OCI-LY3 (cell line): ENCODE measurements at regions not wholly inside any gene's neighbourhood (a gene's known extent, or its start where the extent isn't known, plus 50 kb on each side); places are given as distances from the start of the nearest gene placed in this dataset.

Experiments used
- H2AFZ ChIP-seq: fragments of 200-600, 300-600 bp; shearing (Covaris generic); 2 replicates; pipeline ENCODE4 v1.6.0; 2014; ENCODE audit warnings: antibody characterized with exemption, low read depth, low read length
- H3K27ac ChIP-seq: fragments of 200-600, 300-600 bp; sonication (generic); 2 replicates; pipeline ENCODE4 v1.5.1; 2014; ENCODE audit warnings: mild to moderate bottlenecking, low read length, moderate library complexity, mixed read lengths
- H3K27me3 ChIP-seq: fragments of 200-600, 300-600 bp; sonication (generic); 2 replicates; pipeline ENCODE4 v1.6.1; 2014; ENCODE audit warnings: low read depth, low read length, mixed read lengths
- H3K36me3 ChIP-seq: fragments of 200-600, 300-600 bp; sonication (generic); replicated peaks from 2 replicates; pipeline ENCODE3; 2014; ENCODE audit warnings: low read depth, low read length, mixed read lengths
- H3K4me1 ChIP-seq: fragments of 300-600, 200-600 bp; sonication (generic); 2 replicates; pipeline ENCODE4 v1.6.1; 2014; ENCODE audit warnings: low read length, mixed read lengths
- H3K4me2 ChIP-seq: fragments of 200-600, 300-600 bp; sonication (generic); 2 replicates; pipeline ENCODE4 v1.6.1; 2014; ENCODE audit warnings: low read length, mixed read lengths
- H3K4me3 ChIP-seq: fragments of 300-600, 200-600 bp; sonication (generic); 2 replicates; pipeline ENCODE4 v1.5.1; 2014; ENCODE audit warnings: antibody characterized with exemption, mild to moderate bottlenecking, low read length, moderate library complexity
- H3K79me2 ChIP-seq: fragments of 300-600, 200-600 bp; shearing (Covaris generic); 2 replicates; pipeline ENCODE4 v1.6.1; 2014; ENCODE audit warnings: mild to moderate bottlenecking, low read length, mixed read lengths
- H3K9ac ChIP-seq: fragments of 300-600, 200-600 bp; shearing (Covaris generic); 2 replicates; pipeline ENCODE4 v1.6.0; 2014; ENCODE audit warnings: mild to moderate bottlenecking, low read length, moderate library complexity
- H3K9me3 ChIP-seq: fragments of 200-600, 300-600 bp; shearing (Covaris generic); 2 replicates; pipeline ENCODE4 v1.6.1; 2014; ENCODE audit warnings: low read length, mixed read lengths; ENCODE audit not compliant: insufficient read depth
- H4K20me1 ChIP-seq: fragments of 200-600, 300-600 bp; sonication (generic); 2 replicates; pipeline ENCODE4 v1.6.1; 2016; ENCODE audit warnings: low read length, mixed read lengths; ENCODE audit not compliant: insufficient read depth
- CTCF ChIP-seq: fragments of 200-600, 300-600 bp; sonication (generic); IDR thresholded peaks from 2 replicates; pipeline ENCODE4 v1.5.1; 2014; ENCODE audit warnings: antibody characterized with exemption, low read length, low read depth
- EZH2phosphoT487 ChIP-seq: fragments of 200-600 bp; shearing (Covaris generic); IDR thresholded peaks from 2 replicates; pipeline ENCODE4 v1.6.1; 2018; ENCODE audit warnings: antibody characterized with exemption, mixed run types, low read depth

DNA sequence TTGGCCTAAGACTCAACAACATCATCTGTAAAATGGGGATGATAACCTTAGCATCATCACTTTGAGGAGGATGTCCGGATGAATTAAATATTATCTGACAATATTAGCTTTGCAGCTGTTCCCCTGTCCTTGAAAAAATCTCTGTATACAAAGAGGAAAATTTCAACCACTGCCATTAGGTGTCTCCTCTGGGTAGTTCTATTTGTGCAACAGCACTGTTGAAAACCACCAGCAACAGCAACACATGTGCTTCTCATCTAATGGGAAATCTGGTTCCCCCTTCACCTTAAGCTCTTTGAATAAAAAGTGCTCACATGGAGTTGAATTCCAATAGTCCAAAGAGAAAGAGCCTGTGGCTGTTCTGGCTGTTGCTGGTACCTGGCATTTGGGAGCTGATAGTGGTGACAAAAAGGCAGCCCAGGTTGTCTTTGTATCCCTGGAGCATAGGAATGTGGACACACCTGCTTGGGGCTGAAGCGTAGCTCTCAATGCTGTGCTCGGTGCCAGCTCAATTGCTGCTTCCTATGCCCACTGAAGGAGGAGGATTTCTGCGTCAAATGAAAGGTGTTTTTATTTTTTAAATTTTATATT lies 322.1 kb upstream of the MSX2 start:
- Histone ChIP-seq H2AFZ (no peak overlapping the region), H3K4me2 (no peak overlapping the region), H4K20me1 (no peaks in the 10 kb centered on the region), H3K9ac (no peak overlapping the region), H3K27ac (no peak overlapping the region), H3K4me3 (no peak overlapping the region), H3K4me1 (no peaks in the 10 kb centered on the region), H3K79me2 (no peaks in the 10 kb centered on the region), H3K9me3 (no peaks in the 10 kb centered on the region), H3K27me3 (peaks cover 39% of the 10 kb centered on the region; the same call in 1 of the 2 replicates), H3K36me3 (no peaks in the 10 kb centered on the region)
- TF ChIP-seq EZH2phosphoT487 (no peak), CTCF (peak; percentile 10; the same call in 1 of the 2 replicates)

DNA sequence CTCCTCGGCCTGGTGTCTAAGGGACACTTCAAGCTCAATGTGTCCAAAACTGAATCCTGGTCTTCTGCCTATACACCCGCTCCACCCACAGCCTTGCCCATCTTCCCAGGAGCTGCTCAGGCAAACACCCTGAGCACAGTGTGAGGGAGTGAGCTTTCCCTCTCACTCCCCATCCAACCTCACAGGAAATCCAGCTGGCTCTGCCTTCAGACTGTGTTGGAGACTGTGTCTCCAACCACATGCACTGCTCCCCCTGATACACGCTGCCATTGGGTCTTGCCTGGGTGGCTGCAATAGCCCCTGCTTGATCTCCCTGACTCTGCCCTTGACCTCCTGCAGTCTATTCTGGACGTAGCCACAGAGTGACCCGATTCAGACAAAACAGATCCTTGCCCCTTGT lies 319.5 kb upstream of the MSX2 start:
- TF ChIP-seq CTCF: no peak
- TF ChIP-seq EZH2phosphoT487: no peak
- Histone ChIP-seq H2AFZ (no peak overlapping the region), H3K27me3 (peaks cover 29% of the 10 kb centered on the region; the same call in 1 of the 2 replicates), H3K36me3 (no peaks in the 10 kb centered on the region), H3K4me1 (no peaks in the 10 kb centered on the region), H3K9ac (no peak overlapping the region), H4K20me1 (no peaks in the 10 kb centered on the region), H3K4me2 (no peak overlapping the region), H3K79me2 (no peaks in the 10 kb centered on the region), H3K27ac (no peak overlapping the region), H3K4me3 (no peak overlapping the region), H3K9me3 (no peaks in the 10 kb centered on the region)

DNA sequence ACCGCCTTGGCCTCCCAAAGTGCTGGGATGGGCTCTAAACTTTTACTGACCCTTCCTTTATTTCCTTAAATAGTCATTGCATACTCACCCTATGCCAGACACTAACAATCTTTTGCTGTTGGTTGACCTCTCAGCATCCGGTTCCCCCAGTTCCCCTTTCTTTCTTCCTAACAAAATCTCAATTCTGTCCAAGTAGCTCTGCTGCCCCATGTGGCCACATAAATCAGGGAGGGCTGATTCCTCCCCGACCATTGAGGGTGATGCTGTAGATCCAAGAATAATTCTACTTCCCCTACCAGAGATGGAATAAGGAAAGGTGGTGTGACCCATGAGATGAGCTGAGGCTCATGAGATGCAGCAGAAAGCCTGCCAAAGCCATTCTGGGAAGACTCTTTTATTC lies 315.3 kb upstream of the MSX2 start:
- TF ChIP-seq CTCF: peak; percentile 23
- TF ChIP-seq EZH2phosphoT487: no peak
- Histone ChIP-seq H3K79me2 (no peaks in the 10 kb centered on the region), H3K4me3 (no peak overlapping the region), H3K4me2 (no peak overlapping the region), H3K9me3 (no peaks in the 10 kb centered on the region), H3K36me3 (no peaks in the 10 kb centered on the region), H3K27ac (no peak overlapping the region), H3K27me3 (peaks cover 29% of the 10 kb centered on the region; the same call in 1 of the 2 replicates), H2AFZ (no peak overlapping the region), H4K20me1 (no peaks in the 10 kb centered on the region), H3K9ac (no peak overlapping the region), H3K4me1 (no peaks in the 10 kb centered on the region)

GRCh38 chr5:174409971-174410370 lies 314.4 kb upstream of the MSX2 start:
- H3K4me2 ChIP-seq: no peak overlapping the region
- H4K20me1 ChIP-seq: no peaks in the 10 kb centered on the region

More at GRCh38 chr5:174409971-174410370, 314.4 kb upstream of the MSX2 start:
- Histone ChIP-seq H3K9me3 (no peaks in the 10 kb centered on the region), H3K36me3 (no peaks in the 10 kb centered on the region), H3K79me2 (no peaks in the 10 kb centered on the region), H3K9ac (no peak overlapping the region), H3K4me3 (no peak overlapping the region), H3K4me1 (no peaks in the 10 kb centered on the region), H3K27me3 (peaks cover 27% of the 10 kb centered on the region; the same call in 1 of the 2 replicates), H2AFZ (no peak overlapping the region), H3K27ac (no peak overlapping the region)
- TF ChIP-seq CTCF (no peak), EZH2phosphoT487 (no peak)
